K562 (cell line): ENCODE measurements at regions not wholly inside any gene's neighbourhood (a gene's known extent, or its start where the extent isn't known, plus 50 kb on each side); places are given as distances from the start of the nearest gene placed in this dataset.

Experiments used
- ATAC-seq: fragments of 200-7000 bp; cut with Tn5 transposase; 3 replicates; pipeline ENCODE4 v1.9.1; 2020; ENCODE audit warnings: moderate library complexity
- BruUV-seq: library from RNA; stranded (reverse); fragments of 400-500 nt; replicated peaks from 2 replicates; lab custom pipeline; 2021; lab: Mats Ljungman, UMichigan
- CTCF ChIA-PET: fragments of 300-600 bp; formaldehyde crosslinking; extraction: SDS; loops from one replicate; lab custom pipeline; 2021; ENCODE audit warnings: low intra/inter-chr PET ratio; lab: Yijun Ruan, JAX
- POLR2A ChIA-PET: fragments of 300-600, 350-650 bp; sonication (Branson Sonifier 250); formaldehyde crosslinking; extraction: SDS; loops from one replicate; lab custom pipeline; 2021; ENCODE audit warnings: antibody characterized with exemption, inconsistent platforms; lab: Yijun Ruan, JAX
- DNase-seq, 4 experiments: peaks; one replicate each; pipeline versions ENCODE4 v3.0.0 to v3.0.0-alpha.2; 2011 to 2018; ENCODE audit warnings: low spot score in 3 of 4, mixed read lengths in 3 of 4; ENCODE audit errors: extremely low read depth in 1 of 4
- FAIRE-seq: peaks from 2 replicates; lab custom pipeline; 2011; peaks lifted over from hg19 to GRCh38; lab: Jason Lieb, UNC
- H2AFZ ChIP-seq: 2 replicates; pipeline ENCODE4 v1.6.0; 2011; ENCODE audit warnings: low read depth, low read length, control low read depth, inconsistent platforms
- H3K27ac ChIP-seq: fragments of 200-600 bp; 3 replicates; pipeline ENCODE4 v1.8.0; 2011; ENCODE audit warnings: low read depth, mild to moderate bottlenecking, control low read depth, inconsistent platforms, low read length, moderate library complexity, mixed read lengths; ENCODE audit errors: extremely low read depth
- H3K27me3 ChIP-seq, 2 experiments: fragments of 300-600 bp in 1 of 2; 2 replicates in 1 of 2; 3 replicates in 1 of 2; pipeline versions ENCODE4 v1.6.0 to v1.8.0; 2011; ENCODE audit warnings: inconsistent platforms in 2 of 2, low read length in 2 of 2, mild to moderate bottlenecking in 1 of 2, mixed read lengths in 1 of 2, moderate library complexity in 1 of 2; ENCODE audit not compliant: control insufficient read depth in 2 of 2, insufficient read depth in 2 of 2
- H3K36me3 ChIP-seq: fragments of 300-600 bp; 3 replicates; pipeline ENCODE4 v1.8.0; 2011; ENCODE audit warnings: mild to moderate bottlenecking, low read length, inconsistent platforms; ENCODE audit not compliant: control insufficient read depth, insufficient read depth
- H3K4me1 ChIP-seq, 2 experiments: fragments of 200-600 bp in 1 of 2; replicated peaks in 1 of 2; 2 replicates in 1 of 2; 3 replicates in 1 of 2; pipeline versions ENCODE4 v1.5.1 to v1.8.0; 2011; ENCODE audit warnings: inconsistent platforms in 2 of 2, low read length in 2 of 2, mild to moderate bottlenecking in 1 of 2, mixed read lengths in 1 of 2, moderate library complexity in 1 of 2; ENCODE audit not compliant: control insufficient read depth in 2 of 2, insufficient read depth in 2 of 2
- H3K4me2 ChIP-seq: 2 replicates; pipeline ENCODE4 v1.6.1; 2011; ENCODE audit warnings: low read length, control low read depth, inconsistent platforms, mixed read lengths; ENCODE audit not compliant: insufficient read depth
- H3K4me3 ChIP-seq: fragments of 200-600 bp; sonication (generic), shearing (Covaris generic); 2 replicates; pipeline ENCODE4 v1.5.1; 2016; ENCODE audit warnings: control low read depth, inconsistent platforms
- H3K79me2 ChIP-seq: fragments of 200-600 bp; 3 replicates; pipeline ENCODE4 v1.8.0; 2011; ENCODE audit warnings: low read length, inconsistent platforms; ENCODE audit not compliant: control insufficient read depth, insufficient read depth
- H3K9ac ChIP-seq, 2 experiments: 2 replicates each; pipeline versions ENCODE4 v1.6.0 to v1.6.1; 2011; ENCODE audit warnings: low read depth in 2 of 2, low read length in 2 of 2, control low read depth in 1 of 2, inconsistent platforms in 1 of 2, mild to moderate bottlenecking in 1 of 2, mixed read lengths in 1 of 2; ENCODE audit not compliant: insufficient read depth in 1 of 2
- H3K9me1 ChIP-seq: one replicate; pipeline ENCODE4 v1.6.0; 2011; ENCODE audit warnings: inconsistent platforms, mild to moderate bottlenecking, low read length, moderate library complexity; ENCODE audit not compliant: control insufficient read depth, insufficient read depth
- H3K9me3 ChIP-seq: replicated peaks from 2 replicates; pipeline ENCODE4 v1.5.1; 2011; ENCODE audit warnings: low read depth, low read length, inconsistent platforms; ENCODE audit not compliant: control insufficient read depth, insufficient read depth
- H4K20me1 ChIP-seq: replicated peaks from 2 replicates; pipeline ENCODE4 v1.6.1; 2011; ENCODE audit warnings: low read length, inconsistent platforms, mixed read lengths; ENCODE audit not compliant: control insufficient read depth, insufficient read depth
- BRF1 ChIP-seq: IDR thresholded peaks from 3 replicates; pipeline ENCODE4 v1.6.1; 2011; ENCODE audit warnings: borderline replicate concordance, mild to moderate bottlenecking; ENCODE audit not compliant: insufficient read length; ENCODE audit errors: extremely low read depth
- CBFA2T2 ChIP-seq: fragments of 450-650 bp; conservative IDR thresholded peaks from 2 replicates; pipeline ENCODE4 v1.6.1; 2017; ENCODE audit warnings: mild to moderate bottlenecking
- CBX1 ChIP-seq: sonication (generic); IDR thresholded peaks from 2 replicates; pipeline ENCODE4 v1.6.1; 2016; ENCODE audit warnings: antibody characterized with exemption, low read depth, mild to moderate bottlenecking
- CBX8 ChIP-seq: fragments of 200-600 bp; sonication (generic); IDR thresholded peaks from 2 replicates; pipeline ENCODE4 v1.6.1; 2012; ENCODE audit warnings: borderline replicate concordance, mixed run types, low read depth, mild to moderate bottlenecking, moderate library complexity, mixed read lengths, low read length, control low read depth, inconsistent platforms; ENCODE audit not compliant: poor library complexity, severe bottlenecking; ENCODE audit errors: extremely low read depth
- EHMT2 ChIP-seq: fragments of 450-650 bp; IDR thresholded peaks from 2 replicates; pipeline ENCODE4 v1.6.1; 2018; ENCODE audit warnings: antibody characterized with exemption
- ELF2 ChIP-seq: fragments of 250-450 bp; sonication (Bioruptor Pico); IDR thresholded peaks from 2 replicates; pipeline ENCODE4 v1.5.0; 2021; ENCODE audit warnings: mild to moderate bottlenecking
- EZH2 ChIP-seq: IDR thresholded peaks from 2 replicates; pipeline ENCODE4 v1.6.1; 2012; ENCODE audit warnings: low read depth, mild to moderate bottlenecking, inconsistent platforms, low read length, borderline replicate concordance
- FOXJ3 ChIP-seq: sonication (generic); formaldehyde crosslinking; IDR thresholded peaks from 2 replicates; pipeline ENCODE4 v1.4.0; 2020; ENCODE audit warnings: mild to moderate bottlenecking, missing genetic modification reagents
- GABPB2 ChIP-seq: fragments of 250-450 bp; sonication (Bioruptor Pico); conservative IDR thresholded peaks from 2 replicates; pipeline ENCODE4 v1.5.1; 2021; ENCODE audit warnings: mild to moderate bottlenecking
- ILF3 ChIP-seq: fragments of 450-650 bp; IDR thresholded peaks from 2 replicates; pipeline ENCODE4 v1.6.1; 2018; ENCODE audit warnings: antibody characterized with exemption, mild to moderate bottlenecking, moderate library complexity, borderline replicate concordance
- JUND ChIP-seq, 2 experiments: IDR thresholded peaks; 2 replicates in 1 of 2; 3 replicates in 1 of 2; pipeline ENCODE4 v1.6.1; 2011; ENCODE audit warnings: borderline replicate concordance in 2 of 2, low read depth in 2 of 2, low read length in 2 of 2, improper control_type of control experiment in 1 of 2, missing biosample characterization in 1 of 2, missing genetic modification characterization in 1 of 2, missing genetic modification reagents in 1 of 2
- KAT8 ChIP-seq: fragments of 450-650 bp; IDR thresholded peaks from 2 replicates; pipeline ENCODE4 v1.6.1; 2016; ENCODE audit warnings: low read depth, mild to moderate bottlenecking
- KLF1 ChIP-seq: fragments of 450-650 bp; IDR thresholded peaks from 2 replicates; pipeline ENCODE4 v1.6.1; 2016; ENCODE audit warnings: missing genetic modification characterization, missing compliant biosample characterization
- MEF2A ChIP-seq: IDR thresholded peaks from 2 replicates; pipeline ENCODE4 v1.6.1; 2011; ENCODE audit warnings: low read depth, mild to moderate bottlenecking, low read length, moderate library complexity; ENCODE audit not compliant: control insufficient read depth
- NEUROD1 ChIP-seq: fragments of 150-350 bp; IDR thresholded peaks from 2 replicates; pipeline ENCODE4 v1.6.1; 2014; ENCODE audit warnings: borderline replicate concordance, low read length, low read depth; ENCODE audit not compliant: partially characterized antibody
- POLR3G ChIP-seq: IDR thresholded peaks from 2 replicates; pipeline ENCODE4 v1.6.1; 2011; ENCODE audit not compliant: insufficient read length, insufficient replicate concordance; ENCODE audit errors: extremely low read depth
- RBFOX2 ChIP-seq: fragments of 200-400 bp; formaldehyde crosslinking; IDR thresholded peaks from 2 replicates; pipeline ENCODE4 v1.6.1; 2017; ENCODE audit warnings: low read depth, mild to moderate bottlenecking, low read length, moderate library complexity
- RCOR1 ChIP-seq, 2 experiments: IDR thresholded peaks; 2 replicates each; pipeline ENCODE4 v1.6.1; 2012; ENCODE audit warnings: low read depth in 2 of 2, low read length in 2 of 2, borderline replicate concordance in 1 of 2, improper control_type of control experiment in 1 of 2
- SMARCA4 ChIP-seq: fragments of 450-650 bp; IDR thresholded peaks from 2 replicates; pipeline ENCODE4 v1.6.1; 2016
- SUPT5H ChIP-seq: fragments of 450-650 bp; IDR thresholded peaks from 2 replicates; pipeline ENCODE4 v1.6.1; 2016
- TAF1 ChIP-seq: IDR thresholded peaks from 2 replicates; pipeline ENCODE4 v1.6.1; 2011; ENCODE audit warnings: mild to moderate bottlenecking, low read length, moderate library complexity; ENCODE audit not compliant: insufficient read depth, control insufficient read depth, severe bottlenecking; ENCODE audit errors: extremely low read depth
- ZNF133 ChIP-seq: fragments of 250-450 bp; sonication (Bioruptor Pico); IDR thresholded peaks from 2 replicates; pipeline ENCODE4 v1.4.0; 2020; ENCODE audit warnings: mild to moderate bottlenecking
- ZNF24 ChIP-seq: fragments of 450-650 bp; IDR thresholded peaks from 2 replicates; pipeline ENCODE4 v1.6.1; 2016
- ZNF253 ChIP-seq: fragments of 250-450 bp; sonication (Bioruptor Pico); conservative IDR thresholded peaks from 2 replicates; pipeline ENCODE4 v1.6.1; 2021; ENCODE audit warnings: mild to moderate bottlenecking
- ZNF347 ChIP-seq: fragments of 450-650 bp; formaldehyde crosslinking; IDR thresholded peaks from 2 replicates; pipeline ENCODE4 v1.4.0; 2020; ENCODE audit warnings: low read depth, mild to moderate bottlenecking, moderate library complexity
- ZNF766 ChIP-seq: fragments of 200-800 bp; sonication (Bioruptor generic); conservative IDR thresholded peaks from 2 replicates; pipeline ENCODE4 v1.6.1; 2016; ENCODE audit warnings: missing genetic modification characterization, missing compliant biosample characterization
- WGBS: fragments of 100-300 bp; shearing (Covaris generic); methylation state at CpG from one replicate; pipeline ENCODE4 v1.1.6; 2016; ENCODE audit warnings: low coverage, mixed read lengths; ENCODE audit not compliant: insufficient coverage; ENCODE audit errors: missing lambda C conversion rate; 5-methylcytosine and 5-hydroxymethylcytosine counted together
- in situ Hi-C: fragments of 300-500 bp; cut with MboI; formaldehyde crosslinking; loops from 4 replicates; pipeline ENCODE4 v1.15.0; 2018; ENCODE audit warnings: inconsistent platforms, mixed read lengths
- intact Hi-C: fragments of 100-400 bp; cut with micrococcal nuclease; formaldehyde crosslinking; loops from 2 replicates; pipeline ENCODE4 v1.14.2; 2022

- no peak for TF ChIP-seq RBFOX2
- no peak for TF ChIP-seq EZH2
- TF ChIP-seq ILF3, result no peak
- no peak for TF ChIP-seq RCOR1 (IDR thresholded peaks at IDR 0.05; ENCODE audit: borderline replicate concordance in 1 of 2, low read depth in 2 of 2, low read length in 2 of 2)
- no peak for TF ChIP-seq FOXJ3 (CRISPR knock-in tag)
- TF ChIP-seq BRF1, result no peak
- TF ChIP-seq EHMT2, result no peak
- no peak for TF ChIP-seq SMARCA4
- no peak for TF ChIP-seq CBX8
Measured at GRCh38 chr12:3933074-3933818, 60.0 kb upstream of the PARP11 start (continued).

GRCh38 chr12:3931776-3932175 lies 58.6 kb upstream of the PARP11 start:
- POLR2A ChIA-PET, result no interaction called here
- no peaks in the 10 kb centered on the region for H4K20me1 ChIP-seq
- ATAC-seq, result no peak
- intact Hi-C loops (no loop called here), in situ Hi-C loops (no loop called here)
- no TSS peak for BruUV-seq
- 0% methylated on average over 3 of the region's 5 CpGs for WGBS
- no peaks in the 10 kb centered on the region; a peak in 1 of 5 replicates for H3K4me1 ChIP-seq
- no peak overlapping the region for H3K4me2 ChIP-seq
- FAIRE-seq, result no peak
- no peak overlapping the region for H3K4me3 ChIP-seq
- H2AFZ ChIP-seq, result no peak overlapping the region
- CTCF ChIA-PET, result no interaction called here
- no peaks in the 10 kb centered on the region for H3K9me3 ChIP-seq
- DNase-seq, result no peak
- H3K27ac ChIP-seq, result no peak overlapping the region
- H3K79me2 ChIP-seq, result no peaks in the 10 kb centered on the region
- no peaks in the 10 kb centered on the region for H3K27me3 ChIP-seq
- no peaks in the 10 kb centered on the region for H3K9me1 ChIP-seq
- H3K9ac ChIP-seq, result no peak overlapping the region
- no peaks in the 10 kb centered on the region for H3K36me3 ChIP-seq
- TF ChIP-seq MEF2A (no peak), SUPT5H (no peak), NEUROD1 (no peak), ELF2 (no peak), ZNF133 (CRISPR knock-in tag) (no peak), TAF1 (no peak), ZNF766 (CRISPR knock-in tag) (no peak), KAT8 (no peak), JUND (IDR thresholded peaks at IDR 0.05; ENCODE audit: borderline replicate concordance, low read depth, low read length) (no peak), JUND (tag; IDR thresholded peaks at IDR 0.05; ENCODE audit: borderline replicate concordance, low read depth, low read length) (no peak), POLR3G (no peak), ZNF347 (no peak), CBFA2T2 (no peak), CBX1 (no peak), ZNF24 (no peak), KLF1 (tag) (no peak), ZNF253 (no peak), GABPB2 (CRISPR knock-in tag) (no peak)
